GM18520 (cell line): ENCODE measurements at regions not wholly inside any gene's neighbourhood (a gene's known extent, or its start where the extent isn't known, plus 50 kb on each side); places are given as distances from the start of the nearest gene placed in this dataset.
"Not testable (repeated sequence)": the region's sequence is repeated elsewhere in the genome, so short reads cannot be mapped to it uniquely, and the experiment has no call there.

Experiments used
- ATAC-seq: cut with Tn5 transposase; IDR thresholded peaks from one replicate; pipeline ENCODE4 v1.9.1; 2021; ENCODE audit not compliant: unreplicated experiment

DNA sequence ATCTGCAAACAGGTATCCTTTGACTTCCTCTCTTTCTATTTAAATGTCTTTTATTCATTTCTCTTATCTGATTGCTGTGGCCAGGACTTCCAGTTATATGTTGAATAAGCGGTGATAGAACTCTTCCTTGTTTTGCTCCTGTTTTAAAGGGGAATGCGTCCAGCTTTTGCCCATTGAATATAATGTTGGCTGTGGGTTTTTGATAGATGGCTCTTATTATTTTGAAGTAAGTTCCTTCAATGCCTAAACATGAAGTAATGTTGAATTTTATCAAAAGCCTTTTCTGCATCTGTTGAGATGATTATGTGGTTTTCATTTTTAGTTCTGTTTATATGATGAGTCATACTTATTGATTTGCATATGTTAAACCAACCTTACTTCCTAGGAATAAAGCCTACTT is 300.5 kb upstream of the CTNND2 start:
- ATAC-seq, result no peak

DNA sequence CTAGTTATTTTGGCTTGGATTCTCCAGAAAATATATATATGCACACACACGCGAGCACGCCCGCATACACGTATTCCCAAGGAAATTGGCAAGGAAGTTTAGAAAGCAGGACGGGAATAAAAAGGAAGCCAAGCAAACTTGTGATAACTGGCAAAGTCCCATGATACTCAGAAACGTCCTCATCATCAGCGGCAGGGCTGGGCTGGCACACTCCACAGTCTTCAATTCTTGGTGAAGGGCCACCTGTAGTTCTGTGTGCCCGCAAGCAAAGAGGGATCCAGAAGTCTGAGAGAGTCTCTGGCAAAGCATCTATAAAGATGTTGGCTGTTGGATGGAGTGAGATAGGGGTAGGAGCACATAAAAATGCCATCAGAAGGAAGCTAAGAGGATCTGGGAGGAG is 289.3 kb upstream of the CTNND2 start:
- no peak for ATAC-seq

DNA sequence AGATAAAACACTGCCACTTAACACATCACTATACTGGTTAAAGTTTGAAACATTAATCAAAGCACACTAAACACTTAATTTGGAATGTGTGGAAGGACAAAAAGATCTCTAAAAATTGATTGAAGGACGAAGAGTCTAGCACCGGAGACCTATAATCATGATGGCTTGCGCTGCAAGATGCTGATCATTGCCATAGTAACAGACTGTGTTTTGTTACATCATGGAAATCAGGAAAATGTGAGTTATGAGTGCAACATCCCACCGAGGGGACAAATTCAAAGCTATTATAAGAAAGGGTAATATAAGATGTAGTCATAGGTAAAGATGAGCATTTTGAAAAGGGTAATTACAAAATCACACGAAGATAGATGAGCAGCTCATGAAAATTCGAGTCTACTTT is 278.8 kb upstream of the CTNND2 start:
- no peak for ATAC-seq

DNA sequence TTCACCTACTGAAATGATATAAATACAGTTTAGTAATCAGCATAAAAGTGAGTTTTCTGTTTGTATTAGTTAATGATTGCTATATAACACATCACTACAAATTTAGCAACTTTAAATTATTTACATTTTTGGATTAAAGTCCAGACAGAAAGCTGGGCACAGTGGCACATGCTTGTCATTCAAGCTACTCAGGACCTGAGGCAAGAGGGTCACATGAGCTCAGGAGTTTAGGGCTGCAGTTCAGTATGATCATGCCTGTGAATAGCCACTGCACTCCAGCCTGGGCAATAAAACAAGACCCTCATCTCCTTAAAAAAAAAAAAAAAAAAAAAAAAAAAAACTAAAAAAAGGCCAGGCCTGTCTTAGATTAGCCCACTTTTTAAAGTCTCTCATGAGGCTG is 273.6 kb upstream of the CTNND2 start:
- ATAC-seq, result no peak

DNA sequence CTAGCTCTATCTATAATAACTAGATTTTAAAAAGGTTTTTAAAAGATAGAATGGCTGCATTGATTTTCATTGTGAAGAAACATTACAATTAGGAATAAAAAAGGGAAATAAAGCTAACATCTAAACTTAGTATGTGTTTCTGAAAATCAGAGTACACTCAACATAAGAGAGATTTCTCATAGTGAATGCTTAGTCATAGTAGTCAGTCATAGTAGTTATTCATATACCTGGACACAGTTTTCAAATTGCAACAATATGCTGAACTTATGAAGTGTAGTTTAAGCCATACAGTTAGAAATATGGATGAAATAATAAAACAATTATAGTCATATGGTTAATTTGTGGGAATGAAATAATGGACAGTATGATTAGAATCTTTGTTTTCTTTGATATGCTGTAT is 273.0 kb upstream of the CTNND2 start:
- ATAC-seq, result no peak

DNA sequence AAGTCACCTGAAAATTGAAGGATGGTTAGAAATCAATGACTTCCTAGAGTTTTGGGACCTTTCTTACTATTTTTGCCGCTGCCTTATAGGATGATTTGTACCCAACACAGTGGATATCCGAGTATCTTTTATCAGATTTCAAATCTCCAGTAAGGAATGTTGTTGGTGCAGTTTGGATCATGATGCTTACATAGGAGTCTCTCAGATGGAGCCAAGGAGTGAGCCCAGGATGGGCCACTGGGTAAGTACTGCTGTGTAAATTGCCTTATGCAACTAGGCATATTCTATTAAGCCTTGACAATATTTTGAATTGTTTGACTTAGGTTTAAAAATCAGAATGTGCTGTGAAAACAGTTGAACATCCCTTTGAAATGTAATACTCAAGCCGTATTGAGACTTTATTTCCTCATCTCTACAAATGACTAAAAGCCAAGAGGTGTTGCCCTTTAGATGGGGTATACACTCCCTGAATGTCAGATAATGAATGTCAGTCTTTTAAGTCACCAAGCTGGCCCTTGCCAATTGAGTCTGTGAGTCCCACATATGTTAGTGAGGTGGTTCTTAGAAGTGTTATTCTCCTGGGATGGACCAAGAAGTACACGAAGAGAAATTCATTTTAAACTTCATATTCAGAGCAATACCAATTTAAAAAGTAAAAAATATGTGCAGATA is 271.8 kb upstream of the CTNND2 start:
- ATAC-seq, result no peak

DNA sequence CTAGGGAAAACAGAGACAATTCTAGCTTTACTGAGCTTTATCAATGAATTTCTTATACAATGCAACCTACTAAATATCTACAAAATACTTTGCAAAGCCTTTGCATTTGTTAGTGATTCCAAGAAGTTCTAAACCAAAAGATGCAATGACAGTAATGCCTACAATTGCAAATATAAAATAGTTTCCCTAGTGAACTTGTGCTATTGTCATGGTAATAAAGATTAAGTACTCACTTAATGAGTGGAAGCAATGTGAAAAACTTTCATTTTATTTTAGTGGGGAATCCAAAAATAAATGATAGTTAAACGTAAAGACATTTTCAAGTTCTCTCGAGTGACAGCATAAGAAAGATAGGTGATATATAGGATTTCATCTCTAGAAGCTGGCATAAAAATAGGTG is 270.5 kb upstream of the CTNND2 start:
- ATAC-seq, result no peak

DNA sequence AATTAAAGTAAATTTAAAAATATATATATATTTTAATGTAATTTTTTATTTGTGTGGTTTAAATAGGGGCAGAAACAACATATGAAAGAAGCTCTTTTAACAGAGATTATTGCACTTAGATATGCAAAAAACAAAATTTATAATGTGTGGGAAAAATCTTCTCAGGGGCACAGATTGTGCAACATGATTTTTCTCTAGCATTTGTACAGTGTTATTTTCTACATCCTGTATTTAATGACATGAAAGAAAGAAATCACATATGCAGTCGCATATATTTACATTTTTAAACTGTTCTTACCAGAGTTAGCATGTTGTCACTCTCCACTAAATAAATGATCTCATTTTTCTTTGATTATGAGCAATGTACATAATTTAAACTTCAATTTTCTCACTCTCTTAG is 265.3 kb upstream of the CTNND2 start:
- no peak for ATAC-seq

DNA sequence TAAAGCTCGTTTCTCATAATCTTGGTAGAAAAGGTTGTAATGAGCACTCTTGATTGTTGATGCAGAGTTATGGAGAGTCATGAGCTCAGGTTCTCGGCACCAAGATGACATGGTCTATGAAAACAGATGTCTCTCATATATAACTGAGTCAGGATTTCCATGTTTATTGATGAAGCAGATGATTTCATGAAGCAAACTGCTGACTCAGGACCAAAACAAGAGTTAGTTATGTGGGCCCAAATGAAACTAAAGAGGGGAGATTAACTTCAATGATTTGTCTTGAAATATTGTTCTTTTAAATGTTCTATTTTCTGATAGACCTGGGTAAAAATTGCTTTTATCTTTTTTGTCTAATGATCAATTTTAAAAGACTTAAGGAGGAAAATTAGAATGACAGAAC is 258.6 kb upstream of the CTNND2 start:
- no peak for ATAC-seq

DNA sequence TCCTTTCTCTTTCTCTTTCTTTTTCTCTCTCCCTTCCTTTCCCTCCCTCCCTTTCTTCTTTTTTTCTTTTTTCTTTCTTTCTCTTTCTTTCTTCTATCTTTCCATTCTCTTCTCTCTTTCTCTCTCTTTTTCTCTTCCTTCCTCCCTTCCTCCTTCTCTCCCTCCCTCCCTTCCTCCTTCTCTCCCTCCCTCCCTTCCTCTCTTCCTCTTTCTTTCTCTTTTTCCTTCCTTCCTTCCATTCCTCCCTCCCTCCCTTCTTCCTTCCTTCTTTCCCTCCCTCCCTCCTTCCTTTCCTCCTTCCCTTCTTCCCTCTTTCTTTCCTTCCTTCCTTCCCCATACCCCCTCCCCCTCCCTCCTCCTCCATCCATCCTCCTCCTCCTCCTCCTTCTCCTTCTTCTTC is 243.3 kb upstream of the CTNND2 start:
- no peak for ATAC-seq

DNA sequence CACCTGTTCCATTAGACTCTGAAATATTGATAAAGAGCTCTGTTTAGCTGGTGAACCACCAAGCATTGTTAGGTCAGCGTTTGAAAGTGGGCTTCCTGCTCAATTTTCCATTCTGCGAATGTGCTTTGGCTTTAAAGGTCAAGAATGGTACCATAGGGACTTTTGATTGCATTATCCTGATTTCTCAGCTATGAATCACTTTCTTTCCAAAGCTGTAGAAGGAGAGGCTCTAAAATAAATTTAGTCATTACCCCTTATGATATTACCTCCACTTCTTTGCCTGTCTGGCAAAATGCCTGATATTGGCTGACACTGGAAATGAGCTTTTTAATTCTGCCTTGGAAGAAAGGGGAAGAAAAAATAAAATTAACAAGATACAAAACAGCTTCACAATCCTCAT is 237.2 kb upstream of the CTNND2 start:
- ATAC-seq, result no peak

DNA sequence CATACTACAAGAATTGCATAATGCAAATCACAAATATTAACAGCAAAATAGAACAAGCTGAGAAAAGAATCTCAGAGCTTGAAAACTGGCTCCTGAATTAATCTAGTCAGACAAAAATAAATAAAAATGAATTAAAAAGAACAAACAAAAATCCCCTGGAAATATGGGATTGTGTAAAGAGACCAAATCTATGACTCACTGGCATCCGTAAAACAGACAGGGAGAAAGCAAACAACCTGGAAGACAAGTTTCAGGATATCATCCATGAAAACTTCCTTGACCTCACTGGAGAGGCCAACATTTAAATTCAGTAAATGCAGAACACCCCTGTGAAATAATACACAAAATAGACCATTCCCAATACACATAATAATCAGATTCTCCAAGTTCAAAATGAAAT is 229.3 kb upstream of the CTNND2 start:
- ATAC-seq, result no peak

DNA sequence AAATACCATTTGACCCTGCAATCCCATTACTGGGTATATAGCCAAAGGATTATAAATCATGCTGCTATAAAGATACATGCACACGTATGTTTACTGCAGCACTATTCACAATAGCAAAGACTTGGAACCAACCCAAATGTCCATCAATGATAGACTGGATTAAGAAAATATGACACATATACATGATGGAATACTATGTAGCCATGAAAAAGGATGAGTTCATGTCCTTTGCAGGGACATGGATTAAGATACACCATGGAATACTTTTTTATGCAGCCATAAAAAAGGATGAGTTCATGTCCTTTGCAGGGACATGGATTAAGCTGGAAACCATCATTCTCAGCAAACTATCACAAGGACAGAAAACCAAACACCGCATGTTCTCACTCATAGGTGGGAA is 226.8 kb upstream of the CTNND2 start:
- not testable (repeated sequence) for ATAC-seq

DNA sequence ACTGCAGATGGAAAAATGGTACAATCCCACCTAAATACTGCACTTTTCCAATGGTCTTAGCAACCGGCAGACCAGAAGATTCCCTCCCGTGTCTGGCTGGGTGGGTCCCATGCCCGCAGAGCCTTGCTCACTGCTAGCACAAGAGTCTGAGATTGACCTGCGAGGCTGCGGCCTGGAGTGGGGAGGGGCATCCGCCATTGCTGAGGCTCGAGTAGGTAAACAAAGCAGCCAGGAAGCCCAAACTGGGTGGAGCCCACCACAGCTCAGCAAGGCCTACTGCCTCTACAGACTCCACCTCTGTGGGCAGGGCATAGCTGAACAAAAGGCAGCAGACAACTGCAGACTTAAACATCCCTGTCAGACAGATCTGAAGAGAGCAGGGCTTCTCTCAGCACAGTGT is 221.6 kb upstream of the CTNND2 start:
- no peak for ATAC-seq

DNA sequence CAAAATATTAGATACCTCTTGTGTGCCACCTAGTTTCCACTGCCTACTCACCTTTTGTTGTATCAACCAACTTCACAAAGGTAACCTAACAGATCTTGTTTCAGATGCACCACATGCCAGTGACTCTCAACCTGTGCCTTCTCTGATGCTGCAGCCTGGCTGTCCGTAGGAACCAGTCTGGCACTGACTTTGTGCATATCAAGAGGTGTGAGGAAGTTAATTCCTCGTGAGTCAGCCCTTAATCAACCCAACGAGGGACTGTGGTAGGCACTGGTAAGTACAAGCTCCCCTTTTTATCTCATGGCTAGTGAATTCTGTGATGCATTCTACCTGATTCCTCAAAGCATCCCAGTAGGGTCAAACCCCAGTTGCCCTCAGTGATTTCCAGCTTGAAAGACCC is 215.4 kb upstream of the CTNND2 start:
- ATAC-seq, result no peak

DNA sequence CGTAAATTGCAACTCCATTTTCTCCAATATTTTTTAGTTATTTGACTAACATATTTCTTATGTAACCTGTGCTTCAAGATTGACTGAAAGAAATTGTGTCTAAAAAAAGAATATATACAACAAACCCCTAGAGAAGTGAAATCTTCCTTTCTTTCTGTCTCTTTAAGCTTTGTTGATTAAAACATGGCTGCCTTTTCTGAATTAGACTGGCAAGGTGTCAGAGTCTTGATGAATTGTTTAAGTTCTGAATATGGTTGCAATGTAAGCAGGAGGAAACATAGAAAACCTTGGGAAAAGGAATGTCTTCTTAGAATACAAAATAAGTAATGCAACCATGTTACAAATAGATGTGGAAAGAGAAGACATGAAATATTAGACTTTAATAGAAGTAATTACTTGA is 209.8 kb upstream of the CTNND2 start:
- no peak for ATAC-seq

DNA sequence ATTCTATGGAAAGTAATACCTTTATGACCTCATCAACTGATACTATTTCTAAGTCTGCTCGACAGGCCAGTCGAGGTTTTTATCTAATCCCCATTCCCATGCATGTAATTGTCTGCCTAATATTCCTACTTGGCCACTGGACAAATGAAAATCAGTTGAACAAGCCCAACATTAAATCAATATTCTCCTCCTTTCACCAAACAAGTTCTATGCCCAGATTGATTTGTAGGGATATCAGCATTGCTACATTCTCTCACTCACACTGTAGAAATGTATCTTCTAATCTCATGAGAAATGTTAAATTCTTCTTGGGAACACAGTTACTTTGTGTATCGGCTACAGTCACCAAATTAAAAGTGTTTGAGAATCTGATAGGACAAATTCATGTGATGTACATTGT is 208.8 kb upstream of the CTNND2 start:
- no peak for ATAC-seq

DNA sequence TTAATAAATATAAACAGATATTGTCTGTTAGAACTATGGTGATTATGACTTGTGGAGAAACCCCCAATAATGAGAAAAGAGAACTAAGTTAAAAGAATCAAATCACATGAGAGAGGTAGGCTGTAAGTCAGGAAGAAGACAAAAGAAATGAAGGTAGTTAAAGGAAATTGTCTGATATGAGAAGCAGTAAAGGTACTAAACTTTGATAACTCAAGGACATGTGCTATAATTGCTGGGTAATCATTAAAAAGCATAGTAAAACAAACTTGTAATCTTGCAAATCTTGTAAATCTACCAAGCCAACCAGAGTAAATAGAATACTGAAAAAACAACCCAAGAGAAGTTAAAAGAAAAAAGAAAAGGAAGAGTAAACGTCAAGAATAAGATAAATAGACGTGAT is 207.0 kb upstream of the CTNND2 start:
- ATAC-seq, result no peak

DNA sequence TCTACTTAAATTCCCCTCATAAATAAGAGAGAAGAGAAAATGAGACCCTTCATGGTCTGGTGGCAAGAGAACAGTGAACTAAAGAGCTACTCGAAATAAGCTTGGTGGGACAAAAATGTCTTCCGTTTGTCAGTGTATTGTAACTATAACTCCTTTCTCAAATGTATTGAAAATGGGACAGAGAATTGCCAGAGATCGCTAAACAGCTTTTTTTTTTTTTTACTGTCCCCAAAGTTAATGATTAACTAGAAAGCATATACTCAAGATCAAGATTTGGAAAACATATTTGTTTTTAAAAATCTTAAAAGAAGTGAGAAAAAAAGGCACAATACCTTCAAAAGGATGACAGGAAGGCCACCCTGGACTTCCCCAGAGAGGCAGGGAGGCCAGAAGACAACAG is 206.4 kb upstream of the CTNND2 start:
- no peak for ATAC-seq

DNA sequence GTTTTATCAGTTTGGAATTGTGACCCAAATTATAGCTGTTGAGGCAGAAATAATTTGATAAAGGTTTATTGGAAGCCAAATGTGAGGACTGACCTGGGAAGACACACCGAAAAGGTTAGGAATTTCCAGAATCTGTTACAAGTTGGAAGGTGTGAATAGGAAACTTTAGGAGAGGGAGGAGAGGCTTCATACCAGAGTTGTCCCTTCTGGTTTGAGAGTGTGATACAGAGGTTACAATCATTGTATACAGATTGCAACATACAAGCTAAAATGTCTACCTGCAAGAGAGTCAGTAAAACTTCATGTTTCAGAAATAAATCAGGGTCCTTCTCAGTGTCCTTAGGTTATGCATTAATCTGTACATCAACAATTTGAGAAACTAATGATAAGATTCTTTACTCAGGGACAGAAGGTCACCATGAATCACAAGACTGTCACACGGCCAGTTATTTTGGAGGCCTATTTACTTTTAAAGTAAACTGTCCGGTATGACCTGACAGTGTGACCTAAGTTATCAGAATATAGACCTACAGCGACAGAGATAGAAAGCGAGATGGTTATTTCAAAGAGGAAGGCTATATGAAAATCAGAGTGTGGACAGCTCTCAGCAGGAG is 204.9 kb upstream of the CTNND2 start:
- ATAC-seq, result no peak

DNA sequence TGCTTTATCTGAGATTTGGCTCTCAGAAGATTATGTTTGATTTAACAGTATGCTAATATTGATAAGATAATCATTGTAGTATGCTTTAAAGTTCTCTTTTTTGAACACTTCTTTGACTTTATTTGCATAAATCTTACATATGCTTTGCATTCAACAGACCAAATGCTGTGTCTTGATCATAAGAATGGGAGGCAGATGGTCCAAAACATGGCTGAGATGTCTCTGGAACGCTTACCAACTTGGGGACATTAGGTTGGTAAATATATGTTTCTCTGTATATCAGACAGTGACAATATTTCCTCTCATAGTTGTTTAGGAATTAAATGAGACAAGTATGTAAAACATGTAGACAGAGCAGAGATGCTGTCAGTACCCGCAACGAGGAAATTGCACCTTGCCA is 197.9 kb upstream of the CTNND2 start:
- no peak for ATAC-seq

DNA sequence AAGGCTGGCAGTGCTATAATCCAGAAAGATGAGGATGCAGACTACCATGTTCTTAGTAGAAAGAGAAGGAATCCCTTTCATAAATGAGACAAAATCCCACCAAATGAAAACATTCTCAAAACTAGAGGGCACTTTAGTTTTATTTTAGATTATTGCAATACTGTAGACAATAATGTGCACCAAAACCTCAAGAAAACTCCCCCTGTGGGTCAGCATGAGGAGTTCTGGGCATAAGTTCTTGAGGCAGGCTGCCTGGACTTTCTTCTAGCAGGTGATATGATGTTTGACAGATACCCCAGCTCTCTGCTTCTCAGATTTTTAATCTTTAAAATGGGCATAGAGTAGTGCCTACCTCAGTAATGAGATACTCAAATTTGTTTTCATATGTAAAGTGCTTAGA is 196.3 kb upstream of the CTNND2 start:
- ATAC-seq, result no peak

DNA sequence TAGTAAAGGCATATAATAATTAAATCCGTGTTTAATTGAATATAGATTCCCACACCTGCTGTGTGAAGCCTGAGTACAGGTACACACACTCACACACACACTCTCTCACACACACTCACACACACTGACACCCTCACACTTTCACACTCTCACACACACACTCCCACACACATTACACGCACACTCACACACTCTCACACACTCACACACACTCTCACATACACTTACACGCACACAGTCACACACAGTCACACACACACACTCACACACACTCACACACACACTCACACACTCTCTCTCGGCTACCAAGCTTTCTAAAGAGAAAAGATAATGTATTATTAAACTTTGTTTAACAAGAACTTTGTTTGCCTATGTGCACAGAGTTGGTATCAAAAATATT is 195.1 kb upstream of the CTNND2 start:
- ATAC-seq, result no peak
